ENCODE measurements at regions not wholly inside any gene's neighbourhood (a gene's known extent, or its start where the extent isn't known, plus 50 kb on each side); places are given as distances from the start of the nearest gene placed in this dataset.

- no peak for TF ChIP-seq CTCF (IDR thresholded peaks at IDR 0.05)
- no peak for TF ChIP-seq POLR2A (IDR thresholded peaks at IDR 0.05)
Observed at GRCh38 chr21:41596241-41596925, 88.4 kb upstream of the TMPRSS2 start.

Measured in thyroid gland (tissue), 4 donors.